Superior temporal gyrus (tissue), 1 donor: ENCODE measurements at regions not wholly inside any gene's neighbourhood (a gene's known extent, or its start where the extent isn't known, plus 50 kb on each side); places are given as distances from the start of the nearest gene placed in this dataset.

Experiments used
- DNase-seq: peaks from one replicate; pipeline ENCODE4 v3.0.0-alpha.2; 2016; ENCODE audit errors: extremely low spot score

DNA sequence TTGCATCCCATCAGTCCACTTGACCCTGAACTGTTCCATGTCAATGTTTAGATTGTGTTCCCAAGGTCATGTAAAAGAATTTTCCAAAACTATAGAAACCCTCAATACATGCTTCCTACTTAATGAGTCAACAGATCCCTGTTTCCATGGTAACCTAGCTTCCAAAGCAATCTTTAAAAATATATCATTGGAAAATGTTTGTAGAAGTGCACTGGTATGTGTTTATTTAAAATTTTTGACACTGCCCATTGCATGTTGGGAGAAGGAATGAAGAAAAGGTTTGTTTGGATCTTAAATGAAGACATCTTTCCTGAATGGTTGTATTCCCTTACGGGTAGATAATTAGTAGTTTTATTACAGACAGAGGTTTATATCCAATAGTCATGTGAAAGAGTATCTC is 345.3 kb downstream of the GABRG1 start:
- DNase-seq = no peak

DNA sequence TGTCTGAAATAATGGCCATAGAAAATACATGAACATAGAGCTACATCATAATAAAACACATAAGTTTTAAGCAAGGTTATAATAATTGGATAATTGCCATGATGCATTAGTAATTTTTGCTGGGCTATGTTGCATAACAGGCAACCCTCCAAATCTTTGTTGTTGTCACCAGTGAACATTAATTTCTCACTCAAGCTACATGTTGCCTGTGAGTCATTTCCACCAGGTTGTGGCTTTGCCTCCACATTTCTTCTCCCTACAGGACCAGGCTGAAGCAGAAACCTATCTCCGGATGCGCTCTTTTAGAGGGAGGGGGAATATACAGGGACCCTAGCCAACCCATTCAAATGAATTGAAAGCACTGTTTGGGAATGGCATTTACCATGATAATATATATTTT is 347.7 kb downstream of the GABRG1 start:
- DNase-seq = no peak

DNA sequence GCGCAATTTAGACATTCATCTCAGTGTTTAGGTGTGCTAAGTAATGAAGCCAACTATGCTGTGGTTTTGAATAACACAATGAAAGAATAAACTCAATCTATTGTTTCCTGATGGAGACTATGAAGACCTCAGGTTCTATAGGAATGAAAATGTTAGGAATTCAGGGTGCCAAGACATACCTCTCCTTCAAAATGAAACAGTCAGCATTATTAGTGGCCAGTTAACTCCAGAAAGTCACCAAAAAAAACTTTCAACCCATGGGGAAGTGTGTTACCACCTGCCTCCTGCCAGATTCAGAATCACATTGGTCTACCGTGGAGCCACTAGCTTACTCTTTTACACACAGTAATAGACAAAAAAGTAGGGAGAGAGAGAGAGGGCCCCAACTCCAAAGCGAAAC is 352.9 kb downstream of the GABRG1 start:
- no peak for DNase-seq

DNA sequence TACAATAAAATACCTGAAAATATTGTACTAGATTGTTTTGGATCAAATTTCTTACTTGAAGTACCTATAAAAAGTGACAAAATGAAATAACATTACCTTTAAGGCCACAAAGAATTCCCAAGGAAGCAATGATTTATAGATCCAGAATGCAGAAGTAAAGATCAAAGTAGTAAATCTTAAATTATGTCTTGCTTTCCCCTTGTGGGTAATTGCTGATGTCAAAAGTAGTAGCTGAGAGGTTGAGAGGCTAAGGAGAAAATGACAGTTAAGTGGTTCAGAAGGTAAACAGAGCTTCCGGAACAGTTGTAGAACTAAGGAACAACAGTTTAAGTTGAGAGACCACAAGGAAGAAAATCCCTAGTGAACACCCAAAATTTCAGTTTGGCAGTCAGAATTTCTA is 358.3 kb downstream of the GABRG1 start:
- DNase-seq = no peak

DNA sequence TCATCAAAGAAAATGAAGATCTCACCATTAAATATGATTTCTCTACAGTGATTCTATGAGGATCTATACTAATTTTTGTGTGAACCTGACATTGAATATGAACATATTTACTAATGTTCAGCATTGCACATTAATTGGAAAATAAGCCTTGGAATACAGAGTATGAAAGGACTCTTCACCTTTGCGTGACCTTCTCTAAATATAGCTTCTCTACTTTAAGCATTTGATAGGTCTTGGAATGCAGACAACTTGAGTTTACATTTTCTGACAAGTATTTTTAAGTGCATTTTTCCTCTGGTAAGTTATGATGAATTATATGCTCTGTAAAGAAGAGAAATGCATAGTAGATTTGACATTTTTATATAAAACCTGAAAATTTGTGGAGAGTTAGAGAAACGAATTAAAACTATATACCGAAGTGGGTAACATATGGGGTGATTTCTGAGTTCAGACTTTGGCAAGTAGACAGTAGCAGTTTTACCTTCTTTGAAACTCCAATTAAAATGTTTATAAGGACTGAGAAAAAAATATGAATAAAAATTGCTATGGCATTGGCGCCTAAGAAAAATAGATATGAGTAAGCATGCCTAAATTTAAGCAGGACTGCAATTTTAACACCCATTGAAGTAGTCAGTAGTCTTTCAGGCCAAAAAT is 371.9 kb downstream of the GABRG1 start:
- no peak for DNase-seq

DNA sequence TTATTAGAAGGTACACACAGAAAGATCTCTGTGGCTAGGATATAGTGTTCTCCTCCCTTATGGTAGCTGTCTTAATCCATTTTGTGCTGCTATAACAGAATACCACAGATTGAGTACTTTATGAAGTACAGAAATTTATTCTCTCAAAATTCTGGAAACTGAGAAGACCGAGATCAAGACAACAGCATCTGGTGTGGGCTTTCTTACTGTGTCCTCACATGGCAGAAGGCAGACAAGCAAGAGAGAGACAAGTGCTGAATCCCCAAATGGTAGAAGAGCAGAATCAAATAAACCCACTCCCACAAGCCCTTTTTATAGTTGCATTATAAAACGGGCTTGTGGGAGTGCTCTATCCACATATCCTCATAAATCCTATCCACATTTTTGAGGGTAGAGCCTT is 373.1 kb downstream of the GABRG1 start:
- DNase-seq = no peak

DNA sequence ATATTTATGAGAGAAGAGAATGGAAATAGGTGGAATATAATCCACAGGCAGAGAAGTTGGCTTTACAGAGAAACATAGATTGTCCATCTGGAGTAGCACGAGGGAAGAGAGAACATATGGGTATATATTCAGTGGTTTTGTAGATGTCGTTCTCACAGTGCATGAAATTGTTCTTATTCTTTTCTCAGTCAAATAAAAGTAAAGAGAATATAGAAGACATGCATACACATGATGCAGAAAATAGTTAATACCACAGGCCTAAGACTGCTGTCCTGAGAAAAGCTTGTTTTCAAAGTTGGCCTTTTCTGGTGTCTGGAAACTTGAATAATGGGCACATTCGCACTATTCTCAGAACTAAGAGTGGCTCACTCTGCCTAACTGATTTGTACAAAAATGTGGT is 378.1 kb downstream of the GABRG1 start:
- peak; percentile 14 for DNase-seq

DNA sequence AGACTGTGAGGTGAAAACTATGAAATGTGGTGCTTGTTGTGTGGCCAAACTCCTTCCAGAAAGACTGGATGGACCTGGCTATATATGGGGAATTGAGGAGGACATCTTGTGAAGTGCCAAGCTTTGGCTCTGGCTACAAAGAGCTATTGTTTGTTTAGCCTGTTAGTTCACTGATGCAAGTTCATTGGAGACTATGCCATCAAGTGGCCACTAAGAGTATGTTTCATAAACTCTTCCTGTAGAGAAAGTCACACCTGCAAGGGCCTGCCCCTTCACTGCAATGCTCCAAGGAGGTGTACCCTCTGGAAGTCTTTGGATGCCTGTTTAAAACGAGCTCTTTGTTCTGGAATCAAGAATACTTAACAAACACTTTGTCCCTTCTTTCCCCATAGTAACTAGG is 382.0 kb downstream of the GABRG1 start:
- no peak for DNase-seq

DNA sequence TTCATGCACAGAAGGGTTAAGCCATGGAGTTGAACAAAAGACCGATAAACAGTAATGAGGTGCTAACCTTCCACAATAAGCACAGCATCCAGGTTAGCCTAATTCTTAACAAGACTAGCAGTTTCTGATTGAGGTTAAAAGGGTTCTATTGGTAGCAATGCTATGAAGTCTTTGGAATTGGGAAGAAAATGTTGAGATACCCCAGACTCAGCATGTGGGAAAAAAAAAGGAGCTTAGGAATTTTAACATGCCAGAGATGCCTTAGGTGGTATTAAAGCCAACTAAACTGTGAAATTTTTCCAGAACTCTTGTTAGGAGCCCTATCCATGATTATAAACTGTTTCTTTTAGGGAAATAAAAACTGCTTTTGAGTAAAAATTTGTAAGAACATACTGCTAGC is 391.7 kb downstream of the GABRG1 start:
- DNase-seq = no peak

DNA sequence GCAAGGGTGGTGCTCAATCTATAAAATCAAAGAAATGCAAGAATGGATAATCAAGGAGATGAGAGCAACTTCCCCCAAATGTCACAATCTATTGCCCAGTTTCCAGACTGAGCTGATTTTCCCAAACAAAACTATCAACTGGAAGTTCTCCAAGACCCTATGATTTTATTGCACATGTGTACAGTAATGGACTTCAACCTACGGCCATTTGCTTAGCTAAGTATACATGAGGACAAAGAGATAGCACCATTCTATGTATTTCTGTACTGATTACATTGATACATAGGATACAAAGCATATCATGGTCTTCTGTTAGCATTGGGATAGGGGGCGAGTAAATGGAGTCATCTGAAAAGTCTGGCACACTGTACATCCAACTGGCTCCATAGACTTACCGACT is 407.8 kb downstream of the GABRG1 start:
- DNase-seq = no peak

DNA sequence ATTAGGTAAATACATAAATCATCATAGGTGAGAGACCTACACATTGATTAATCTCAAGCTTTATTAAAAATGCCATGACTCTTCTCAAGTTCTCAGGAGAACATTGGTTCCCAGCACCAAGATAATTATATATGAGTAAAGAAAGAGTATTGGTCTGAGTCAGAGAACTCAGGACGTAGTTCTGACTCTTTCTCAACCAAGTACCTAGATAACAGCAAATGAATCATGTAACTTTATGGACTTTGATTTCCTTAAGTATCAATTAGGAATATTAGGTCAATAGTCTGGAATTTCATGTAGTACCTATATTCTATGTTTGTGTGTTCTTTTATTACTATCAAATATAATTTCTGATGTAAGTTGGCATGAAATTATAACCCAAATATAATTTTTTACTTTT is 409.9 kb downstream of the GABRG1 start:
- DNase-seq = no peak

DNA sequence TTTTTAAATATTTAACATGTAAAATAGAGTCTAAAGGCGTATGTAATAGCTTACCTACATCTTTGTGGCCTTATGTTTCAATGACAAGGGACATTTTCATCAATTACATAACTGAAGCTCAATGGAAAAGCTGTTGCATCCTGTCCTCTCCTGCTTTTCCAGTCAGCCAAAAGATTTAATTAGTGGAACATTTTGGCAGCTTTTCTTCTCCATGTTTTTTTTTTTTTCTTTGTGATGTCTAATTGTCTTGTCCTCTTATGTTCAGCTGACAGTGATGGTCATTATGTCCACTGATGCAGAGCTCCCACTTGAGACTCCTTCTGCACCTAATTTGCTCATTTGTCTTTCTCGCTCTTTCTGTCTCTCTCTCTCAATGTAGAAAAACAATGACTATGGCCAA is 422.2 kb downstream of the GABRG1 start:
- no peak for DNase-seq

DNA sequence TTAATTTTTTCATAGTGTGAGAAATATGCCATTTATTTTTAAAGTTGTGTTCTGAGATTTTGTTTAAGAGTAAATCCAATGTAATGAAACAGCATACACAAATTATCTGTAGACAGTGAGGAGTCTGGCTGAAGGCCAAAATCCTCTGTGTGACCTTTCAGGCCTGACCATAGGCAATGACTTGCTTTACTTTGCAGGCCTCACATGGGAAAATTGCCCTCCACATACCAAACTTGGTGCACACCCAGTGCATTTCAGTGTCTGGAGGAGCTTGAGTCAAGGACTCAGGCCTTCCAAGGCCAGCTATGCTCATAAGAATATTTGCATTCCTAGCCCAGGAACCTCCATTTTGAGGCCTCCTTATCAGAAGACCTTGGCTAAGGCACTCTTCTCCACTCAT is 430.1 kb downstream of the GABRG1 start:
- DNase-seq = no peak

DNA sequence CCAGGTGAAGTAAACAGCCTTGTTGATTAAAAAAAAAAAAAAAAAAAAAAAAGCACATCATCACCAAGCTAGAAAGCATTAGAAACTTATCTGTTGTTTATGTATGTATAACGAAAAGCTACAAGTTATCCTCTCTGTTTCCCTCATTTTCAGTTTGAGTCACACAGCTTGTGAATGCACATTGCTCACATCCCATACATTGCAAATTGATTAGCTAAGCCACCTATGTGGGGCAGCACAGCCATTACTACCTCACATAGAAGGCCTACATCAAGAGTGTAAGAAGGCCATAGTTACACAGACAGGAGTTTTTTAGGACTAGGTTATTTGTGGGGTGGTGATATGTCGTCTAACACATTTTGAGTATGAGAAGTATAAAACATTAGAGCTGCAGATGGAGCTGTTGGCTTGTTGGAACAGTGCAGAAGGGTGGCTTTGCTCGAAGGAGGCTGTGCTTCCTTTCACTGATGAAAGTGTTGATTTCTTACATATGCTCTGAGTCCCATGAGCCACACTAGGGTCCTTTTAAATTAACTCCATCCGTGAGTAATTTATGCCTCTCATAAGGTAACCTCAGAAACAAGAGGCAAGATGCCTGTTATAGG is 431.6 kb downstream of the GABRG1 start:
- DNase-seq = no peak

DNA sequence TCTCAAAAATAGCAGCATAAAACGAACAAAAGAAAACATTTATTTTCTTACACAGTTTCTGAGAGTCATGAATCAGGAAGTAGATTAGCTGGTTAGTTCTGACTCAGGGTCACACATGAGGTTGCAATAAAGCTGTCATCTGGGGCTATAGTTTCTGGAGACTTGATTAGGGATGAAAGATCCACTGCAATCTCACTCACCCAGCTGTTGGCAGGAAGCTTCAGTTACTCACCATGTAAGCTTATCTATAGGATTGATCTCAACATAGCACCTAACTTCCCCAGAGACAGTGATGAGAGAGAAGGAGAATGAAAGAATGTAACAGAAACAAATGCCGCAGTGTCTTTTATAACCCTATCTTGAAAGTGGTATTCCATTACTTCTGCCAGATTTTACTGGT is 435.5 kb downstream of the GABRG1 start:
- DNase-seq = no peak

DNA sequence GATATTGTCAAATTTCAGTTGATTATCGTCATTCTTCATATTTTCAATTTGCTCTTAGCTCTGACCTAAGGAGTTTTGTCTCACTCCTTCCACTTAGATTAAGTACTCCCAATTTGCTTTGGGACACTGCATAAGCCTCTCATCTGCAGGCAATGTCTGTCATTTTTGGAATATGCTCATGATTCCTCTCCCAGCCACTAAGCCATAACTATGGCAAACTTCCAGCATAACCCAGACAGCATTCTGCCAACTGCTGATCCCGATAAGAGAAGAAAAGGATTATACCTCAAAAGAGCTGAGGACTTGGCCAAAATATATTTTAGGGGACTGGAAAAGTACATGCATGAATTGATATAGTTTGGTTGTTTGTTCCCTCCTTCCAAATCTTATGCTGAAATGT is 444.4 kb downstream of the GABRG1 start:
- DNase-seq = no peak

DNA sequence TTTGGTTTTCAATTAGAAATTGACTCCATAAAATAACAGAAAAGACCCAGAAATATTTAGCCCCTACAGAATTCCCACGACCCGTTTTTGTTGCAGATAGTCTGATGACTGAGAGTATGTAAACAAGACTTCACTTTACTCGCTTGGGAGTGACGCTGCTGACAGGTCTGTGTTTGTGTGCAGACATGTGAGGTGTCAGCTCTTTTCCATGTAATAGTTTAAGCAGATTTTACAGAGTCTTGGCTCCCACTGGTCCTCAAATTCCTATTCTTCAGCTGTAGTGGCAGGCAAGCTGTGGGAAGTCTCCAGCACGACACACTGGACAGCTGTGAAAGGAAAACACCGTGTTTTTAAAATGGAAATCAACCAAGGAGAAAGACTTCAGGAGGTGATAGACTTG is 455.7 kb downstream of the GABRG1 start:
- DNase-seq = no peak

DNA sequence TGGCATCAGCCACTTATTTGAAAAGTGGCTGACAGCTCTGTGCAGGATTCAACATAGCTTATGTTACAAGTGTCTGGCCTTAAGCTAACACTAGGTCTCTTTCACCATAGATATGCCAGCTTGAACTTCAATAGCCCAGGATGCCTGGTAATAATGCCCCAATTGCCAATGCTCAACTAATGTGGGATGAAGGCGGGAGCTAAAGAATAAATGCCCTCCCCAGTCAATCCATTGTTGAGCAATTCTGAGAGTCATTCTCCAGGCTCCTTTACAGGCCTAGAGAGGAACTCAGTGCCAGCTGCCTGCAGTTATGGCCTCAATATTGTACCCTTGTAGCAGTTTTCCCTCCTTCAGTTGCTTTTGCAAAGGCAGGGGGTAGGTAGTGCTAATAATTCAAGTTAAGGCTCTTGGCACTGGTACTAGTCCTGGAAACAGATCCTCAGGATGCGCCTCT is 460.2 kb downstream of the GABRG1 start:
- no peak for DNase-seq

DNA sequence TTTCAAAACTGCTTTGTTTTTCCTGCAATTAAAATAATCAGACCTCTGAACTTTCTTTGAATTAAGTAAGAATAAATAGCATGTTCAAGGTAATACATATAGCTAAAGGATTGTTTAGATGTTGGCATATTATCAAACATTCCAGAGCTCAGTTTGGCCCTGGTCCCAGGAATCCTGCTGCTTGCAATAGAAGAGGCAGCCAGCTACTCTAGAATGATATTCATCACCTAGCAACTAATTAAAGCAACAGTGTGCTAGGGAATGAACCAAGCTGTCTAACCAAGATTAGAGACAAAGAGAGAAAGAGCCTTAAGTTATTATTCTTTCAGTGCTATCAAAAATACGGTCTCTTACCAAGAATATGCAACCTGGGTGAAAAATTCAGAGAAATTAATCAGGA is 460.9 kb downstream of the GABRG1 start:
- DNase-seq = peak; percentile 68

DNA sequence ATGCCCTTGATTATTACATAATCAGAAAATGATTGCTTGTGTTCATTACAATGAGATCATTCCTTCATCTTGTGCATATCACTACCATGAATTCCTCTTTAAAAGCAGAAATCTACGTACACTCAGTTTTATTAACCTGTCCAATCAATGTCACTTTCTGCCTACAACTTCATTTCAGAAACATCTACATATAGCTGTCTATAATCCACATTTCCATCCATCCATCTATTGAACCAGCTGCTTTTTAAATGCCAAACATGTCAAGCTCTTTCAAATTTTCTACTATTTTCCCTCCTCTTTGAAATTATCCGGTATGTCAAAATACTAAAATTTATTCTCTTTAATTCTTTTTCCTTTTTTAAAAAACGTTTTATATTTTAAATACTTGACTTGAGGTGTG is 462.0 kb downstream of the GABRG1 start:
- DNase-seq = no peak

DNA sequence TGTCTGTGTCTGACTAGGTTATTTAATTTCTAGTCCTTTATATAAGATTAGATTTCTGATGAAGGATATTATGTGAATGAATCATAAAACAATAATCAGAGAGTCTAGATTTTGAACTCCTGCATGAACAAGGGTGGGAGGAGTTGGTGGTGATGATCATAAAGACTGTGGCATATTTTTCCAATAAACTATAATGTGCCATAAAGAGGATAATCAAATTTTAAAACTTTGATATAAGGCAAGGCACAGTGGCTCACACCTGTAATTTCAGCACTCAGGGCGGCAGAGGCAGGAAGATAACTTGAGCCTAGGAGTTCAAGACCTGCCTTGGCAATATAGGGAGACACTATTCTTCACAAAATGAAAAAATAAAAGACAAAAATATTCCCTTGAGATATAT is 473.3 kb downstream of the GABRG1 start:
- DNase-seq = no peak

DNA sequence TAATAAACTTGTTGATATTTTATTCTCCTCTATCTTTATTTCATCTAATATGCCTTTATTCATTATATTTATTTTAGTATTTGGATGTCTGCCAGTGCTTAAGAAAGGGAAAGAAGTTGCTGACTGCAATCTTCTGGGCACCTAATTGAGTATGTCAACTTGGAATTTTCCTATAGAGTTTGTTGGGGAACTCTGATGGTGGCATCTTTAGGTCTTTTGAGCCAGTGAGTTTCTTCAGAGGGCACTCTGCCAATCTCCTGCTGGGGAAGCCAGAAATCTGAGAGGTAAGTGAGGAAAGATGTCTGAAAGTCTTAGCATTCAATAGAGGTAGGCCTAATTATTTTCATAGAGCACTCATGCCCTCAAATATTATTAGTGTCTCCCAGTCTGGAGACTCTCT is 475.0 kb downstream of the GABRG1 start:
- no peak for DNase-seq

DNA sequence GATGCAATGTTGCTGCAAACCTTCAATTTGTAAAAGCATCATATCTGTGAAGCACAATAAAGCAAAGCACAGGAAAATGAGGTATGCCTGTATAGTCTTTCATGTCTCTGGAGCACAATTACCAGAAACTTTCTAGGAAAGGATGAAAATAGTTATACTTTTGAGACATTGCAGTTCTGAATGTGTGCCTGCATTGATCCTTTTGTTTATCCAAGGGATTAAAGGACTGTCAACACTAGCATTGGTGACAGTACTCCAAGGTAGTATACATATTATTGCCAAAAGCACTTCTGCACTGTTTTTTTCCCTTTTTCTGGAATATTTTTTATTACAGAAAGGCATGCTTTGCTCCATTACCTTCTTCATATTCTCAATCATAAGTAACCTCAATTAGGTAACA is 476.0 kb downstream of the GABRG1 start:
- no peak for DNase-seq
